Myocyte (in vitro differentiated cells): ENCODE measurements at regions not wholly inside any gene's neighbourhood (a gene's known extent, or its start where the extent isn't known, plus 50 kb on each side); places are given as distances from the start of the nearest gene placed in this dataset.
"Not testable (repeated sequence)": the region's sequence is repeated elsewhere in the genome, so short reads cannot be mapped to it uniquely, and the experiment has no call there.

ENCODE experiments used
- DNase-seq: peaks from one replicate; pipeline ENCODE4 v3.0.0-alpha.2; 2012; ENCODE audit warnings: low read depth

GRCh38 chr12:125968413-125968812, 903.2 kb downstream of the AACS start:
- DNase-seq: no peak

- no peak for DNase-seq
These were observed 906.7 kb downstream of the AACS start for GRCh38 chr12:125971981-125972380.

GRCh38 chr12:125978286-125978685, 913.1 kb downstream of the AACS start:
- no peak for DNase-seq

GRCh38 chr12:125981610-125982253, 916.5 kb downstream of the AACS start:
- DNase-seq: no peak

GRCh38 chr12:125983094-125983783, 918.0 kb downstream of the AACS start:
- DNase-seq: peak; percentile 68

- DNase-seq: no peak
These were observed 918.7 kb downstream of the AACS start for GRCh38 chr12:125983784-125984500.

- no peak for DNase-seq
These were observed 923.3 kb downstream of the AACS start for GRCh38 chr12:125988545-125988944.

GRCh38 chr12:125989696-125990095, 924.5 kb downstream of the AACS start:
- no peak for DNase-seq

- DNase-seq: no peak
These were observed 931.2 kb downstream of the AACS start for GRCh38 chr12:125996443-125996842.

- no peak for DNase-seq
These were observed 934.4 kb downstream of the AACS start for GRCh38 chr12:125999628-126000027.

- no peak for DNase-seq
These were observed 954.1 kb downstream of the AACS start for GRCh38 chr12:126019385-126019784.

GRCh38 chr12:126021675-126022074, 956.4 kb downstream of the AACS start:
- DNase-seq: no peak

GRCh38 chr12:126027825-126028224, 962.6 kb downstream of the AACS start:
- DNase-seq: no peak

GRCh38 chr12:126030573-126030972, 965.3 kb downstream of the AACS start:
- DNase-seq: no peak

- no peak for DNase-seq
These were observed 968.5 kb downstream of the AACS start for GRCh38 chr12:126033751-126034150.

GRCh38 chr12:126036348-126036747, 971.1 kb downstream of the AACS start:
- no peak for DNase-seq

- DNase-seq: no peak
These were observed 973.2 kb downstream of the AACS start for GRCh38 chr12:126038434-126038833.

- DNase-seq: no peak
These were observed 975.1 kb downstream of the AACS start for GRCh38 chr12:126040307-126040706.

- DNase-seq: no peak
These were observed 977.1 kb downstream of the AACS start for GRCh38 chr12:126042286-126042685.

GRCh38 chr12:126049501-126049900, 984.3 kb downstream of the AACS start:
- DNase-seq: not testable (repeated sequence)

- peak; percentile 22 for DNase-seq
These were observed 986.4 kb downstream of the AACS start for GRCh38 chr12:126051611-126052107.

GRCh38 chr12:126055521-126055920, 990.3 kb downstream of the AACS start:
- DNase-seq: peak; percentile 92
